GM23338 (cell line): ENCODE measurements at regions not wholly inside any gene's neighbourhood (a gene's known extent, or its start where the extent isn't known, plus 50 kb on each side); places are given as distances from the start of the nearest gene placed in this dataset.
A peak's percentile ranks its signal among the peaks of the same experiment; 100 is the strongest.

Experiments used
- ATAC-seq: fragments of 200-7000 bp; cut with Tn5 transposase; 3 replicates; pipeline ENCODE4 v1.9.1; 2020
- DNase-seq: peaks from one replicate; pipeline ENCODE4 v3.0.0-alpha.2; 2015; ENCODE audit warnings: low spot score
- H2AFZ ChIP-seq: fragments of 200-600 bp; sonication (generic); 2 replicates; pipeline ENCODE4 v1.8.0; 2016; ENCODE audit warnings: antibody characterized with exemption, mild to moderate bottlenecking, moderate library complexity
- H3F3A ChIP-seq: fragments of 200-600 bp; sonication (generic); replicated peaks from 2 replicates; pipeline ENCODE4 v1.8.0; 2017; ENCODE audit warnings: antibody characterized with exemption, mixed run types, low read depth
- H3K27ac ChIP-seq: fragments of 200-600 bp; sonication (generic); 2 replicates; pipeline ENCODE4 v1.6.1; 2016; ENCODE audit warnings: low read depth
- H3K27me3 ChIP-seq: fragments of 200-600 bp; sonication (generic); 2 replicates; pipeline ENCODE4 v1.8.0; 2016; ENCODE audit warnings: mild to moderate bottlenecking, mixed run types, moderate library complexity; ENCODE audit not compliant: insufficient read depth
- H3K36me3 ChIP-seq: fragments of 200-600 bp; sonication (generic); 2 replicates; pipeline ENCODE4 v1.8.0; 2016; ENCODE audit warnings: mild to moderate bottlenecking; ENCODE audit not compliant: insufficient read depth
- H3K4me1 ChIP-seq: fragments of 200-600 bp; sonication (generic); 2 replicates; pipeline ENCODE4 v1.8.0; 2016; ENCODE audit warnings: mild to moderate bottlenecking, moderate library complexity; ENCODE audit not compliant: insufficient read depth
- H3K4me2 ChIP-seq: fragments of 200-600 bp; sonication (generic); 2 replicates; pipeline ENCODE4 v1.7.1; 2017; ENCODE audit warnings: mixed run types
- H3K4me3 ChIP-seq: fragments of 200-600 bp; sonication (generic); 2 replicates; pipeline ENCODE4 v1.6.1; 2016; ENCODE audit warnings: mixed run types
- H3K79me2 ChIP-seq: fragments of 200-600 bp; sonication (generic); replicated peaks from 2 replicates; pipeline ENCODE4 v1.8.0; 2017; ENCODE audit warnings: mild to moderate bottlenecking; ENCODE audit not compliant: insufficient read depth
- H3K9me2 ChIP-seq: fragments of 200-600 bp; sonication (generic); 2 replicates; pipeline ENCODE4 v1.8.0; 2017; ENCODE audit not compliant: insufficient read depth
- H4K20me1 ChIP-seq: fragments of 200-600 bp; sonication (generic); replicated peaks from 2 replicates; pipeline ENCODE4 v1.8.0; 2017; ENCODE audit warnings: mild to moderate bottlenecking; ENCODE audit not compliant: insufficient read depth
- H3K27ac Mint-ChIP-seq: 2 replicates; pipeline ENCODE4 v1.8.0; 2020; ENCODE audit warnings: inconsistent platforms, mild to moderate bottlenecking, moderate library complexity, mixed read lengths
- H3K27me3 Mint-ChIP-seq: 3 replicates; pipeline ENCODE4 v1.8.0; 2022; ENCODE audit warnings: low read depth, mild to moderate bottlenecking, moderate library complexity, mixed read lengths, inconsistent platforms; ENCODE audit not compliant: insufficient read depth, poor library complexity
- H3K36me3 Mint-ChIP-seq: 3 replicates; pipeline ENCODE4 v1.8.0; 2021; ENCODE audit warnings: low read depth, mild to moderate bottlenecking, inconsistent platforms, moderate library complexity, mixed read lengths
- H3K4me1 Mint-ChIP-seq: 3 replicates; pipeline ENCODE4 v1.8.0; 2020; ENCODE audit warnings: mild to moderate bottlenecking, inconsistent platforms, mixed read lengths
- H3K4me3 Mint-ChIP-seq: 3 replicates; pipeline ENCODE4 v1.8.0; 2021; ENCODE audit warnings: moderate library complexity, mild to moderate bottlenecking, inconsistent platforms, mixed read lengths
- H3K9me3 Mint-ChIP-seq: 3 replicates; pipeline ENCODE4 v1.8.0; 2020; ENCODE audit warnings: moderate library complexity, mild to moderate bottlenecking, inconsistent platforms, mixed read lengths
- CREB1 ChIP-seq: fragments of 250-450 bp; sonication (Bioruptor Pico); IDR thresholded peaks from 2 replicates; pipeline ENCODE4 v1.5.0; 2020; ENCODE audit warnings: low read depth, mild to moderate bottlenecking, moderate library complexity
- CTCF ChIP-seq, 2 experiments: fragments of 200-600 bp in 1 of 2; sonication (generic) in 1 of 2; conservative IDR thresholded peaks; 2 replicates each; pipeline versions ENCODE4 v1.5.1 to v1.6.1; 2016 to 2017; ENCODE audit warnings: antibody characterized with exemption in 2 of 2, low read depth in 2 of 2, mild to moderate bottlenecking in 2 of 2, moderate library complexity in 1 of 2
- EZH2 ChIP-seq: fragments of 200-600 bp; sonication (generic); IDR thresholded peaks from one replicate; pipeline ENCODE4 v1.8.0; 2017; ENCODE audit warnings: antibody characterized with exemption, mild to moderate bottlenecking, low read depth; ENCODE audit not compliant: unreplicated experiment
- EZH2phosphoT487 ChIP-seq: fragments of 200-600 bp; sonication (generic); IDR thresholded peaks from one replicate; pipeline ENCODE4 v1.8.1; 2018; ENCODE audit warnings: antibody characterized with exemption; ENCODE audit not compliant: unreplicated experiment
- JUNB ChIP-seq: IDR thresholded peaks from one replicate; pipeline ENCODE4 v1.6.1; 2016; ENCODE audit warnings: antibody characterized with exemption; ENCODE audit not compliant: unreplicated experiment
- NANOG ChIP-seq: IDR thresholded peaks from 2 replicates; pipeline ENCODE4 v1.6.1; 2016; ENCODE audit warnings: antibody characterized with exemption, borderline replicate concordance
- POLR2AphosphoS5 ChIP-seq: IDR thresholded peaks from 2 replicates; pipeline ENCODE4 v1.6.1; 2016; ENCODE audit warnings: antibody characterized with exemption, low read depth
- ZNF114 ChIP-seq: fragments of 250-450 bp; sonication (Bioruptor Pico); IDR thresholded peaks from 2 replicates; pipeline ENCODE4 v1.5.0; 2020; ENCODE audit warnings: mild to moderate bottlenecking, moderate library complexity
- ZNF462 ChIP-seq: fragments of 250-450 bp; sonication (Bioruptor Pico); IDR thresholded peaks from 2 replicates; pipeline ENCODE4 v1.5.0; 2020; ENCODE audit warnings: mild to moderate bottlenecking, moderate library complexity
- TF ChIP-seq, protein P1 (sequence below): IDR thresholded peaks from 2 replicates; pipeline ENCODE4 v1.6.1; 2016; ENCODE audit warnings: antibody characterized with exemption

- TF ChIP-seq CREB1 (CRISPR knock-in tag) (no peak), CTCF (conservative IDR thresholded peaks at IDR 0.05; ENCODE audit: low read depth in 2 of 2) (peak in 1 of 2 experiments; percentile 32; a peak in 1 of 4 replicates)
- H3K4me3 Mint-ChIP-seq: no peak overlapping the region
- no peaks in the 10 kb centered on the region for H3K27me3 Mint-ChIP-seq
- DNase-seq (peak; percentile 37), ATAC-seq (peak; percentile 53; the same call in 2 of the 3 replicates)
- peak overlapping the region; percentile 39; the same call in 1 of the 2 replicates for H3K27ac ChIP-seq
- H3K36me3 Mint-ChIP-seq: no peaks in the 10 kb centered on the region
- H3K4me3 ChIP-seq: no peak overlapping the region
- H4K20me1 ChIP-seq: no peaks in the 10 kb centered on the region
- peak overlapping the region; percentile 82 for H3K27ac Mint-ChIP-seq
- H3K4me1 ChIP-seq: peaks cover 14% of the 10 kb centered on the region; the same call in 1 of the 2 replicates
- H3K36me3 ChIP-seq: no peaks in the 10 kb centered on the region
- H3K79me2 ChIP-seq: no peaks in the 10 kb centered on the region
- H3K4me1 Mint-ChIP-seq: peaks cover 16% of the 10 kb centered on the region
- H2AFZ ChIP-seq: peak overlapping the region; percentile 93
- H3K4me2 ChIP-seq: no peak overlapping the region; the same call in 1 of the 2 replicates
- H3K9me3 Mint-ChIP-seq: no peaks in the 10 kb centered on the region
- 0 out of 2 replicates have a peak, but pooled peaks cover 5% of the 10 kb centered on the region for H3K9me2 ChIP-seq
- H3K27me3 ChIP-seq: no peaks in the 10 kb centered on the region
- no peaks in the 10 kb centered on the region for H3F3A ChIP-seq
Observed at GRCh38 chr15:93495799-93496637, 407.0 kb upstream of the RGMA start.

- no peak overlapping the region for H3K4me3 Mint-ChIP-seq
- no peaks in the 10 kb centered on the region for H3K27me3 Mint-ChIP-seq
- H3K4me1 Mint-ChIP-seq: peaks cover 14% of the 10 kb centered on the region
- H3K27me3 ChIP-seq: no peaks in the 10 kb centered on the region
- no peak overlapping the region for H3K27ac ChIP-seq
- no peak overlapping the region for H3K27ac Mint-ChIP-seq
- no peaks in the 10 kb centered on the region for H3K36me3 Mint-ChIP-seq
- no peaks in the 10 kb centered on the region for H3K36me3 ChIP-seq
- H3K79me2 ChIP-seq: no peaks in the 10 kb centered on the region
- H3K4me2 ChIP-seq: no peak overlapping the region
- no peaks in the 10 kb centered on the region for H4K20me1 ChIP-seq
- H3K9me2 ChIP-seq: 0 out of 2 replicates have a peak, but pooled peaks cover 4% of the 10 kb centered on the region
- H3K4me3 ChIP-seq: no peak overlapping the region
- H3K4me1 ChIP-seq: peaks cover 20% of the 10 kb centered on the region; the same call in 1 of the 2 replicates
- H3K9me3 Mint-ChIP-seq: no peaks in the 10 kb centered on the region
- ATAC-seq (no peak), DNase-seq (no peak)
- H2AFZ ChIP-seq: no peak overlapping the region
- H3F3A ChIP-seq: no peaks in the 10 kb centered on the region
- TF ChIP-seq POLR2AphosphoS5 (no peak), JUNB (no peak), EZH2phosphoT487 (no peak), CREB1 (CRISPR knock-in tag) (no peak), NANOG (no peak), EZH2 (no peak), ZNF462 (no peak), ZNF114 (CRISPR knock-in tag) (no peak)
- TF ChIP-seq, protein P1, sequence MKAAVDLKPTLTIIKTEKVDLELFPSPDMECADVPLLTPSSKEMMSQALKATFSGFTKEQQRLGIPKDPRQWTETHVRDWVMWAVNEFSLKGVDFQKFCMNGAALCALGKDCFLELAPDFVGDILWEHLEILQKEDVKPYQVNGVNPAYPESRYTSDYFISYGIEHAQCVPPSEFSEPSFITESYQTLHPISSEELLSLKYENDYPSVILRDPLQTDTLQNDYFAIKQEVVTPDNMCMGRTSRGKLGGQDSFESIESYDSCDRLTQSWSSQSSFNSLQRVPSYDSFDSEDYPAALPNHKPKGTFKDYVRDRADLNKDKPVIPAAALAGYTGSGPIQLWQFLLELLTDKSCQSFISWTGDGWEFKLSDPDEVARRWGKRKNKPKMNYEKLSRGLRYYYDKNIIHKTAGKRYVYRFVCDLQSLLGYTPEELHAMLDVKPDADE: no peak
Observed at GRCh38 chr15:93493172-93493571, 404.2 kb upstream of the RGMA start.
